Colonic mucosa (tissue), 4 donors: ENCODE measurements at regions not wholly inside any gene's neighbourhood (a gene's known extent, or its start where the extent isn't known, plus 50 kb on each side); places are given as distances from the start of the nearest gene placed in this dataset.

Source experiments
- DNase-seq: peaks from one replicate; pipeline ENCODE4 v3.0.0-alpha.2; 2020
- H3K27ac ChIP-seq: fragments of 200-600 bp; one replicate; pipeline ENCODE4 v1.8.0; 2021
- H3K27me3 ChIP-seq: fragments of 200-600 bp; one replicate; pipeline ENCODE4 v1.8.0; 2021
- H3K36me3 ChIP-seq: fragments of 200-600 bp; one replicate; pipeline ENCODE4 v1.8.0; 2021
- H3K4me1 ChIP-seq: fragments of 200-600 bp; one replicate; pipeline ENCODE4 v1.8.0; 2021; ENCODE audit warnings: mild to moderate bottlenecking
- H3K4me3 ChIP-seq: fragments of 200-600 bp; one replicate; pipeline ENCODE4 v1.8.0; 2021
- H3K9ac ChIP-seq, 2 donors: one replicate each; pipeline ENCODE4 v1.7.0; 2013; ENCODE audit warnings: control low read depth in 2 of 2, low read depth in 2 of 2, low read length in 2 of 2
- H3K9me3 ChIP-seq: fragments of 200-600 bp; one replicate; pipeline ENCODE4 v1.8.0; 2021
- intact Hi-C: fragments of 100-400 bp; cut with DNase I; formaldehyde crosslinking; loops from one replicate; pipeline ENCODE4 v1.14.1; 2022
- TF ChIP-seq, protein P1 (sequence below): fragments of 200-600 bp; IDR thresholded peaks from one replicate; pipeline ENCODE4 v1.8.0; 2022; ENCODE audit warnings: antibody characterized with exemption, mild to moderate bottlenecking
- donor health status: healthy.
- donor health status: DM: no; HTN: no; CAD: no.
- donor health status: DM: no; HTN: no; CAD: no.

DNA sequence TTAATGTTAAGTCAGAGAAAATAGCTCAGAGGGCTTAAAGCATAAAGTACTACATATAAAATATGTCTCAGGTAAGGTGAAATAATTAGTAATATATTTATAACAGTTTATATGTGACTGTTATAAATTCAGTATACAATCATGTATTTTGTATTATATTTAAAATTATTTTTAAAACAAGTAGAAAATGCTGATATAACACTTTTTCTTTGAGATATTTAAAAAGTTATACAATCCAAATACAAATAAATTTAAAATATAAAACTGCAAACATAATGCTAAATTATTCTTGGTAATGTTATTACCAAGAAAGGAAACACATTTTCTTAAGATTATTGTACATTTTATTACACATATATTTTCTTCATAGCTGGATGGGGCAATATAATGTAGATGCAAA is 539.9 kb upstream of the CDH9 start:
- TF ChIP-seq, protein P1, sequence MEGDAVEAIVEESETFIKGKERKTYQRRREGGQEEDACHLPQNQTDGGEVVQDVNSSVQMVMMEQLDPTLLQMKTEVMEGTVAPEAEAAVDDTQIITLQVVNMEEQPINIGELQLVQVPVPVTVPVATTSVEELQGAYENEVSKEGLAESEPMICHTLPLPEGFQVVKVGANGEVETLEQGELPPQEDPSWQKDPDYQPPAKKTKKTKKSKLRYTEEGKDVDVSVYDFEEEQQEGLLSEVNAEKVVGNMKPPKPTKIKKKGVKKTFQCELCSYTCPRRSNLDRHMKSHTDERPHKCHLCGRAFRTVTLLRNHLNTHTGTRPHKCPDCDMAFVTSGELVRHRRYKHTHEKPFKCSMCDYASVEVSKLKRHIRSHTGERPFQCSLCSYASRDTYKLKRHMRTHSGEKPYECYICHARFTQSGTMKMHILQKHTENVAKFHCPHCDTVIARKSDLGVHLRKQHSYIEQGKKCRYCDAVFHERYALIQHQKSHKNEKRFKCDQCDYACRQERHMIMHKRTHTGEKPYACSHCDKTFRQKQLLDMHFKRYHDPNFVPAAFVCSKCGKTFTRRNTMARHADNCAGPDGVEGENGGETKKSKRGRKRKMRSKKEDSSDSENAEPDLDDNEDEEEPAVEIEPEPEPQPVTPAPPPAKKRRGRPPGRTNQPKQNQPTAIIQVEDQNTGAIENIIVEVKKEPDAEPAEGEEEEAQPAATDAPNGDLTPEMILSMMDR: no peak
- no peaks in the 10 kb centered on the region for H3K4me1 ChIP-seq
- no peaks in the 10 kb centered on the region for H3K9me3 ChIP-seq
- no peaks in the 10 kb centered on the region for H3K36me3 ChIP-seq
- H3K27me3 ChIP-seq: no peaks in the 10 kb centered on the region
- H3K4me3 ChIP-seq: no peak overlapping the region
- H3K9ac ChIP-seq: no peak overlapping the region
- DNase-seq: no peak
- H3K27ac ChIP-seq: no peak overlapping the region
- intact Hi-C loops: no loop called here

DNA sequence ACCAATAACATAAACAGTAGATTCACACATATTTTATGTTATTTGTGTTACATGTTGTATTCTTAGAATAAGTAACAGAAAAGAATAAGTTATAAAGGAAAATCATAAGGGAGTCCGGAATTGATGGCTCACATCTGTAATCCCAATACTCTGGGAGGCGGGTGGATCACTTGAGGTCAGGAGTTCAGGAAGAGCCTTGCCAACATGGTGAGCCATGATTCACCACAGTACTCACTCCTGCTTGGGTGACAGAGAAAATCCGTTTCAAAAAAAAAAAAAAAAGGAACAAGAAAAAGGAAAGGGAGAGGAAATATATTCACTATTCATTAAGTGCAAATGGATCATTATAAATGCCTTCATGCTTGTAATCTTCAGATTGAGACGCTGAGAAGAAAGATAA is 533.3 kb upstream of the CDH9 start:
- no peaks in the 10 kb centered on the region for H3K9me3 ChIP-seq
- no peak for DNase-seq
- no peaks in the 10 kb centered on the region for H3K4me1 ChIP-seq
- TF ChIP-seq, protein P1: no peak
- no peaks in the 10 kb centered on the region for H3K27me3 ChIP-seq
- no peak overlapping the region for H3K9ac ChIP-seq
- H3K27ac ChIP-seq: no peak overlapping the region
- H3K4me3 ChIP-seq: no peak overlapping the region
- intact Hi-C loops: no loop called here
- H3K36me3 ChIP-seq: no peaks in the 10 kb centered on the region

DNA sequence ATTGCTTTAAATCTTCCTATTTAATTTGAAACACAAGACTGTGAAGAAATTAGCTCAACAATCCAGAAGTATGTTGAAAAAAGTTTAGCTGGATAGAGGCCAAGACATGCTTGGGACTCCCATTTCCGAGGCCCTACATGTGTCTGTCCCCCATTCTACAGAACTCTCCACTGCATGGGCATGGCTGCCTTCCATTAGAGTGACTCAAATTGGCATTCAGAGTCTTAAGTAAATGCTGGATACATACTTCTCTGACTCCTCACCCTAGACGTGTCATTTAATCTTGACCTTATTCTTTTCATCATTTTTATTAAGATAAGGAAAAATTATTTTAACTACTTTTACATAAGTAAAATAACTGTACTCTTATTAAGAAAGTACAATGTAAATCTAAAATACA is 530.4 kb upstream of the CDH9 start:
- H3K9me3 ChIP-seq: no peaks in the 10 kb centered on the region
- intact Hi-C loops: no loop called here
- no peak for DNase-seq
- H3K36me3 ChIP-seq: no peaks in the 10 kb centered on the region
- TF ChIP-seq, protein P1: no peak
- H3K4me3 ChIP-seq: no peak overlapping the region
- no peaks in the 10 kb centered on the region for H3K4me1 ChIP-seq
- H3K27me3 ChIP-seq: no peaks in the 10 kb centered on the region
- no peak overlapping the region for H3K27ac ChIP-seq
- no peak overlapping the region for H3K9ac ChIP-seq

DNA sequence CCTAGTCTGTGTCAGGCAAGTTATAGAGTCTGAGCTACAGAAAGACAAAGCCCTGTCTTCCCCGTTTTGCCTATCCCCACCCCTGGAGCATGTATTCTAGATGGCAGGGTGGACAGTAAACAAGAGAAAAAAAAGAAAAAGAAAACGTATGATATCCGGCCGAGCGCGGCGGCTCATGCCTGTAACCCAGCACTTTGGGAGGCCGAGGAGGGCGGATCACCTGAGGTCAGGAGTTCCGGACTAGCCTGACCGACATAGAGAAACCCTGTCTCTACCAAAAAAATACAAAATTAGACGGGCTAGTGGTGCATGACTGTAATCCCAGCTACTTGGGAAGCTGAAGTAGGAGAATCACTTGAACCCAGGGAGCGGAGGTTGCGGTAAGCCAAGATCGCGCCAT is 523.0 kb upstream of the CDH9 start:
- no peaks in the 10 kb centered on the region for H3K36me3 ChIP-seq
- no peaks in the 10 kb centered on the region for H3K27me3 ChIP-seq
- H3K4me3 ChIP-seq: no peak overlapping the region
- intact Hi-C loops: no loop called here
- no peak for DNase-seq
- no peak overlapping the region for H3K9ac ChIP-seq
- H3K4me1 ChIP-seq: no peaks in the 10 kb centered on the region
- TF ChIP-seq, protein P1: no peak
- no peak overlapping the region for H3K27ac ChIP-seq
- H3K9me3 ChIP-seq: no peaks in the 10 kb centered on the region

DNA sequence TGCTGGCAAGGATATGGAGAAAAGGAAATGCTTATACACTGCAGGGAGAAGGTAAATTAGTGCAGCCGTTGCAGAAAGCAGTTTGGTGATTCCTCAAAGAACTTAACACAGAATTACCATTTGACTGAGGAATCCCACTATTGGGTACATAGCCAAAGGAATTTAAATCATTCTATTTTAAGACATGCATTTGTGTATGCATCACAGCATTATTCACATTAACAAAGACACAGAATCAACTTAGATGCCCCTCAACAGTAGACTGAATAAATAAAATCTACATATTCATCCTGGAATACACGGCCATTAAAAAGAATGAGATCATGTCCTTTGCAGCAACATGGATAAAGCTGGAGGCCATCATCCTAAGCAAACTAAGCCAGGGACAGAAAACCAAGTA is 510.1 kb upstream of the CDH9 start:
- DNase-seq: no peak
- Histone ChIP-seq H3K27ac (no peak overlapping the region), H3K27me3 (no peaks in the 10 kb centered on the region), H3K36me3 (no peaks in the 10 kb centered on the region), H3K4me3 (no peak overlapping the region), H3K9me3 (no peaks in the 10 kb centered on the region), H3K9ac (no peak overlapping the region), H3K4me1 (no peaks in the 10 kb centered on the region)
- intact Hi-C loops: no loop called here
- TF ChIP-seq, protein P1: no peak

DNA sequence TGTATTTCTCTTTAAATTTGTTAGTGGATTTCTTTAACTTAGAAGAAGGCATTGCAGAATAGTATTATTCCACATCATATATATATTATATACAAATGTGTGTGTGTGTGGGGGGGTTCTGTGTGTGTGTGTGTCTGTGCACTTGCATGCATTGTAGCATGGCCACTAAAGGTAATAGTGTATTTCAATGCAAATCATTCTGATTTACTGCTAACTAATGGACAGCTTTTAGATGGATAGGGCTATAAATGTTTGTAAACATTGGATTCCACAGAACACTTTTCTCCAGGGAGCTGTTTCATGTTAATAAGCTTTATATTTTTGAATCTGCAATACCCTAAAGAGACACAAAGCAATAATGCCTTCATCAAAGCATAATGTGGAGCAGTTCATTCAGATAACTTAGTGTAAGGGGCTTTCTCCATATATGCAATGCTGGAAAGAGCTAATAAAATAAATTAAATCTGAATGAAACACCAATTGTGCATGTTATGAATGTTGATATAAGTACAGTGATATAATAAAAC is 496.7 kb upstream of the CDH9 start:
- Histone ChIP-seq H3K9me3 (no peaks in the 10 kb centered on the region), H3K36me3 (no peaks in the 10 kb centered on the region)

More for the DNA sequence above, 496.7 kb upstream of the CDH9 start:
- H3K4me1 ChIP-seq: no peaks in the 10 kb centered on the region
- intact Hi-C loops: no loop called here
- no peak overlapping the region for H3K4me3 ChIP-seq
- no peak for DNase-seq
- H3K9ac ChIP-seq: no peak overlapping the region
- TF ChIP-seq, protein P1: no peak
- H3K27ac ChIP-seq: no peak overlapping the region
- H3K27me3 ChIP-seq: no peaks in the 10 kb centered on the region
